Bone marrow (tissue), 2 donors: ENCODE measurements at regions not wholly inside any gene's neighbourhood (a gene's known extent, or its start where the extent isn't known, plus 50 kb on each side); places are given as distances from the start of the nearest gene placed in this dataset.
"Not testable (repeated sequence)": the region's sequence is repeated elsewhere in the genome, so short reads cannot be mapped to it uniquely, and the experiment has no call there.

Source experiments
- DNase-seq, 2 donors: peaks; one replicate each; lab custom pipeline; 2025; lab: John Stamatoyannopoulos, UW

GRCh38 chr16:9141813-9142212 lies 50.4 kb downstream of the HAPSTR1 start:
- DNase-seq = no peak

- no peak for DNase-seq
Measured at GRCh38 chr16:9144106-9144505, 52.7 kb downstream of the HAPSTR1 start.

- DNase-seq = no peak
Measured at GRCh38 chr16:9148374-9149015, 57.1 kb downstream of the HAPSTR1 start.

GRCh38 chr16:9151074-9151473 lies 59.6 kb downstream of the HAPSTR1 start:
- DNase-seq = no peak

GRCh38 chr16:9151597-9151996 lies 60.2 kb downstream of the HAPSTR1 start:
- no peak for DNase-seq

GRCh38 chr16:9152649-9153501 lies 61.4 kb downstream of the HAPSTR1 start:
- DNase-seq = no peak

- no peak for DNase-seq
Measured at GRCh38 chr16:9153502-9153864, 62.0 kb downstream of the HAPSTR1 start.

GRCh38 chr16:9154567-9155410 lies 63.3 kb downstream of the HAPSTR1 start:
- no peak for DNase-seq

- no peak for DNase-seq
Measured at GRCh38 chr16:9155871-9156270, 64.4 kb downstream of the HAPSTR1 start.

GRCh38 chr16:9159839-9160550 lies 68.6 kb downstream of the HAPSTR1 start:
- DNase-seq = peak in 1 of 2 donors; percentile 26

GRCh38 chr16:9160551-9160911 lies 69.1 kb downstream of the HAPSTR1 start:
- DNase-seq = no peak

GRCh38 chr16:9165681-9166080 lies 74.2 kb downstream of the HAPSTR1 start:
- no peak for DNase-seq

- DNase-seq = not testable (repeated sequence)
Measured at GRCh38 chr16:9166326-9166993, 75.0 kb downstream of the HAPSTR1 start.

GRCh38 chr16:9169094-9169493 lies 77.7 kb downstream of the HAPSTR1 start:
- DNase-seq = no peak

- no peak for DNase-seq
Measured at GRCh38 chr16:9170470-9170869, 79.0 kb downstream of the HAPSTR1 start.

GRCh38 chr16:9176547-9177418 lies 85.3 kb downstream of the HAPSTR1 start:
- no peak for DNase-seq

GRCh38 chr16:9177861-9178260 lies 86.4 kb downstream of the HAPSTR1 start:
- no peak for DNase-seq

GRCh38 chr16:9183682-9184353 lies 92.4 kb downstream of the HAPSTR1 start:
- DNase-seq = no peak

GRCh38 chr16:9184354-9184690 lies 92.9 kb downstream of the HAPSTR1 start:
- DNase-seq = no peak

- no peak for DNase-seq
Measured at GRCh38 chr16:9185381-9185780, 93.9 kb downstream of the HAPSTR1 start.
